Caco-2 (cell line): ENCODE measurements at regions not wholly inside any gene's neighbourhood (a gene's known extent, or its start where the extent isn't known, plus 50 kb on each side); places are given as distances from the start of the nearest gene placed in this dataset.

Experiments
- BruUV-seq: library from RNA; stranded (reverse); fragments of 400-500 nt; replicated peaks from 2 replicates; lab custom pipeline; 2021; lab: Mats Ljungman, UMichigan
- CTCF ChIA-PET: fragments of 300-600 bp; sonication (Branson Sonifier 250); formaldehyde crosslinking; loops from one replicate; lab custom pipeline; 2022; ENCODE audit warnings: antibody characterized with exemption; lab: Charles Lee
- POLR2A ChIA-PET: fragments of 300-600 bp; sonication (Branson Sonifier 250); formaldehyde crosslinking; loops from one replicate; lab custom pipeline; 2022; ENCODE audit warnings: antibody characterized with exemption; lab: Charles Lee
- DNase-seq, 2 experiments: peaks; one replicate each; pipeline versions ENCODE4 v3.0.0 to v3.0.0-alpha.2; 2020 to 2022
- H3K27me3 ChIP-seq: replicated peaks from 2 replicates; pipeline ENCODE4 v1.6.0; 2011; ENCODE audit warnings: low read length; ENCODE audit not compliant: control insufficient read depth, insufficient read depth
- H3K36me3 ChIP-seq: 2 replicates; pipeline ENCODE4 v1.5.1; 2011; ENCODE audit warnings: low read length; ENCODE audit not compliant: control insufficient read depth, insufficient read depth
- H3K4me1 ChIP-seq: fragments of 250-450 bp; sonication (Bioruptor Pico); 2 replicates; pipeline ENCODE4 v1.5.1; 2020; ENCODE audit warnings: mild to moderate bottlenecking
- H3K4me3 ChIP-seq: 2 replicates; pipeline ENCODE4 v1.5.1; 2011; ENCODE audit warnings: low read depth, mild to moderate bottlenecking, control low read depth, low read length
- H3K9me3 ChIP-seq: fragments of 250-450 bp; sonication (Bioruptor Pico); 2 replicates; pipeline ENCODE4 v1.5.1; 2020; ENCODE audit warnings: mild to moderate bottlenecking, moderate library complexity
- H3K27ac Mint-ChIP-seq: one replicate; pipeline ENCODE4 v1.8.0; 2022; ENCODE audit warnings: mixed read lengths; ENCODE audit not compliant: unreplicated experiment
- H3K27me3 Mint-ChIP-seq: one replicate; pipeline ENCODE4 v1.8.0; 2022; ENCODE audit warnings: mixed read lengths; ENCODE audit not compliant: insufficient read depth, unreplicated experiment
- H3K36me3 Mint-ChIP-seq: one replicate; pipeline ENCODE4 v1.8.0; 2022; ENCODE audit warnings: mild to moderate bottlenecking, mixed read lengths; ENCODE audit not compliant: insufficient read depth, unreplicated experiment
- H3K4me1 Mint-ChIP-seq: one replicate; pipeline ENCODE4 v1.8.0; 2022; ENCODE audit warnings: low read depth, mixed read lengths; ENCODE audit not compliant: unreplicated experiment
- H3K4me3 Mint-ChIP-seq: one replicate; pipeline ENCODE4 v1.8.0; 2022; ENCODE audit warnings: mild to moderate bottlenecking, moderate library complexity, mixed read lengths; ENCODE audit not compliant: unreplicated experiment
- H3K9me3 Mint-ChIP-seq: one replicate; pipeline ENCODE4 v1.8.0; 2022; ENCODE audit warnings: mixed read lengths; ENCODE audit not compliant: unreplicated experiment
- CTCF ChIP-seq, 2 experiments: fragments of 200-600 bp in 1 of 2; IDR thresholded peaks; 1 replicate in 1 of 2; 2 replicates in 1 of 2; pipeline versions ENCODE4 v1.5.1 to v1.8.0; 2011 to 2022; ENCODE audit warnings: antibody characterized with exemption in 1 of 2, control low read depth in 1 of 2, inconsistent platforms in 1 of 2, low read depth in 1 of 2, low read length in 1 of 2, mild to moderate bottlenecking in 1 of 2, moderate library complexity in 1 of 2; ENCODE audit not compliant: insufficient read depth in 1 of 2, severe bottlenecking in 1 of 2, unreplicated experiment in 1 of 2
- intact Hi-C: fragments of 100-400 bp; cut with micrococcal nuclease; formaldehyde crosslinking; loops from one replicate; pipeline ENCODE4 v1.10.0; 2022; ENCODE audit not compliant: unreplicated experiment

- Mint-ChIP-seq H3K4me3 (no peak overlapping the region), H3K9me3 (no peaks in the 10 kb centered on the region), H3K27me3 (peaks cover 16% of the 10 kb centered on the region), H3K36me3 (no peaks in the 10 kb centered on the region), H3K4me1 (no peaks in the 10 kb centered on the region), H3K27ac (no peak overlapping the region)
- intact Hi-C loops, result no loop called here
- ChIA-PET POLR2A (no interaction called here), CTCF (no interaction called here)
- no peak for DNase-seq
- BruUV-seq, result no TSS peak
- H3K4me1 ChIP-seq, result no peaks in the 10 kb centered on the region
- no peak for TF ChIP-seq CTCF (IDR thresholded peaks at IDR 0.05; ENCODE audit: insufficient read depth in 1 of 2, low read depth in 1 of 2, low read length in 1 of 2, severe bottlenecking in 1 of 2, unreplicated experiment in 1 of 2)
- H3K4me3 ChIP-seq, result no peak overlapping the region
- H3K9me3 ChIP-seq, result no peaks in the 10 kb centered on the region
- H3K36me3 ChIP-seq, result no peaks in the 10 kb centered on the region
- H3K27me3 ChIP-seq, result no peaks in the 10 kb centered on the region
Measured at GRCh38 chr9:99415606-99416005, 193.5 kb downstream of the SEC61B start.

- H3K4me1 Mint-ChIP-seq, result no peaks in the 10 kb centered on the region
- H3K9me3 Mint-ChIP-seq, result no peaks in the 10 kb centered on the region
- H3K27me3 ChIP-seq, result no peaks in the 10 kb centered on the region
- H3K4me3 ChIP-seq, result no peak overlapping the region
- H3K36me3 Mint-ChIP-seq, result no peaks in the 10 kb centered on the region
- no peak overlapping the region for H3K4me3 Mint-ChIP-seq
- no peak overlapping the region for H3K27ac Mint-ChIP-seq
- H3K27me3 Mint-ChIP-seq, result peaks cover 16% of the 10 kb centered on the region
- CTCF ChIA-PET, result no interaction called here
- no peaks in the 10 kb centered on the region for H3K36me3 ChIP-seq
- no TSS peak for BruUV-seq
- no peak for DNase-seq
- no peaks in the 10 kb centered on the region for H3K9me3 ChIP-seq
- TF ChIP-seq CTCF (IDR thresholded peaks at IDR 0.05; ENCODE audit: insufficient read depth in 1 of 2, low read depth in 1 of 2, low read length in 1 of 2, severe bottlenecking in 1 of 2, unreplicated experiment in 1 of 2), result no peak
- intact Hi-C loops, result no loop called here
- no peaks in the 10 kb centered on the region for H3K4me1 ChIP-seq
- POLR2A ChIA-PET, result no interaction called here
Measured at GRCh38 chr9:99416007-99416406, 193.9 kb downstream of the SEC61B start.

- Histone ChIP-seq H3K36me3 (no peaks in the 10 kb centered on the region), H3K27me3 (no peaks in the 10 kb centered on the region), H3K4me3 (no peak overlapping the region), H3K4me1 (no peaks in the 10 kb centered on the region), H3K9me3 (no peaks in the 10 kb centered on the region)
- Mint-ChIP-seq H3K27ac (no peak overlapping the region), H3K27me3 (peaks cover 17% of the 10 kb centered on the region), H3K4me1 (no peaks in the 10 kb centered on the region), H3K9me3 (no peaks in the 10 kb centered on the region), H3K36me3 (no peaks in the 10 kb centered on the region), H3K4me3 (no peak overlapping the region)
- intact Hi-C loops, result no loop called here
- ChIA-PET CTCF (no interaction called here), POLR2A (no interaction called here)
- no peak for DNase-seq
- no TSS peak for BruUV-seq
- TF ChIP-seq CTCF (IDR thresholded peaks at IDR 0.05; ENCODE audit: insufficient read depth in 1 of 2, low read depth in 1 of 2, low read length in 1 of 2, severe bottlenecking in 1 of 2, unreplicated experiment in 1 of 2), result no peak
Measured at GRCh38 chr9:99419070-99419469, 197.0 kb downstream of the SEC61B start.
